Esophagus muscularis mucosa (tissue), 4 donors: ENCODE measurements at regions not wholly inside any gene's neighbourhood (a gene's known extent, or its start where the extent isn't known, plus 50 kb on each side); places are given as distances from the start of the nearest gene placed in this dataset.

Experiments
- CTCF ChIP-seq, 3 experiments: fragments of 200-600 bp in 2 of 3; fragments of 450-650 bp in 1 of 3; sonication (generic) in 2 of 3; IDR thresholded peaks; one replicate each; pipeline ENCODE4 v1.5.1; 2017 to 2019; ENCODE audit warnings: antibody characterized with exemption in 3 of 3, mild to moderate bottlenecking in 2 of 3, moderate library complexity in 1 of 3
- EP300 ChIP-seq: sonication (generic); formaldehyde crosslinking; IDR thresholded peaks from one replicate; pipeline ENCODE4 v1.6.1; 2017; ENCODE audit warnings: antibody characterized with exemption
- POLR2A ChIP-seq: fragments of 450-650 bp; IDR thresholded peaks from one replicate; pipeline ENCODE4 v1.6.1; 2017; ENCODE audit warnings: antibody characterized with exemption, moderate library complexity, mild to moderate bottlenecking, low read depth
- POLR2AphosphoS5 ChIP-seq, 2 donors: sonication (generic); formaldehyde crosslinking; IDR thresholded peaks; one replicate each; pipeline ENCODE4 v1.6.1; 2017; ENCODE audit warnings: antibody characterized with exemption in 2 of 2

- TF ChIP-seq POLR2A (no peak), CTCF (IDR thresholded peaks at IDR 0.05) (no peak), POLR2AphosphoS5 (IDR thresholded peaks at IDR 0.05) (no peak), EP300 (no peak)
Measured at GRCh38 chr2:180463608-180464007, 456.5 kb upstream of the CWC22 start.
